ENCODE measurements at regions not wholly inside any gene's neighbourhood (a gene's known extent, or its start where the extent isn't known, plus 50 kb on each side); places are given as distances from the start of the nearest gene placed in this dataset.

DNA sequence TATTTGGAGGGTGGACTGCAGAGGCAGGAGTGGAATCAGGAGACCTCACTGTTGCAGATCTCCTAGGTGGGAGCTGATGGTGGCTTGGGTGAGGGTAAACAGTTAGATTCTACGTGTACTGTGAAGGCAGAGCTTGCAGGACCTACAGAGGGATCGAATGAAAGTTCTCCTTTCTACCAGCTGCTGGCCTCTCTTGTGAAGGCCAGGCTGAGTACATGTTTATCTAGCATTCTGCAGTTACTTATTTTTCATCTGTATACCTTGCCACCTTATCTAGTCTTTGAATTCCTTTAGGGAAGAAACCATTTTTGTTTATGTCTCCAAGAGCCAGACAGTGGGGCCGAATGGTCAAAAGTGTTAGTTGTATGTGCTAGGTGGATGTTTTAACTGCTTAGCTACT lies 57.6 kb downstream of the PTTG1 start:
- TF ChIP-seq, protein P1, sequence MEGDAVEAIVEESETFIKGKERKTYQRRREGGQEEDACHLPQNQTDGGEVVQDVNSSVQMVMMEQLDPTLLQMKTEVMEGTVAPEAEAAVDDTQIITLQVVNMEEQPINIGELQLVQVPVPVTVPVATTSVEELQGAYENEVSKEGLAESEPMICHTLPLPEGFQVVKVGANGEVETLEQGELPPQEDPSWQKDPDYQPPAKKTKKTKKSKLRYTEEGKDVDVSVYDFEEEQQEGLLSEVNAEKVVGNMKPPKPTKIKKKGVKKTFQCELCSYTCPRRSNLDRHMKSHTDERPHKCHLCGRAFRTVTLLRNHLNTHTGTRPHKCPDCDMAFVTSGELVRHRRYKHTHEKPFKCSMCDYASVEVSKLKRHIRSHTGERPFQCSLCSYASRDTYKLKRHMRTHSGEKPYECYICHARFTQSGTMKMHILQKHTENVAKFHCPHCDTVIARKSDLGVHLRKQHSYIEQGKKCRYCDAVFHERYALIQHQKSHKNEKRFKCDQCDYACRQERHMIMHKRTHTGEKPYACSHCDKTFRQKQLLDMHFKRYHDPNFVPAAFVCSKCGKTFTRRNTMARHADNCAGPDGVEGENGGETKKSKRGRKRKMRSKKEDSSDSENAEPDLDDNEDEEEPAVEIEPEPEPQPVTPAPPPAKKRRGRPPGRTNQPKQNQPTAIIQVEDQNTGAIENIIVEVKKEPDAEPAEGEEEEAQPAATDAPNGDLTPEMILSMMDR (IDR thresholded peaks at IDR 0.05; ENCODE audit: insufficient read depth, low read depth, low read length), result no peak
- TF ChIP-seq EZH2 (IDR thresholded peaks at IDR 0.05; ENCODE audit: insufficient read depth, low read length), result no peak

Measured in astrocyte (in vitro differentiated cells and primary cell).